Femur (tissue), 1 donor: ENCODE measurements at regions not wholly inside any gene's neighbourhood (a gene's known extent, or its start where the extent isn't known, plus 50 kb on each side); places are given as distances from the start of the nearest gene placed in this dataset.

Experiments used
- DNase-seq: peaks from one replicate; pipeline ENCODE4 v3.0.0-alpha.2; 2017

DNA sequence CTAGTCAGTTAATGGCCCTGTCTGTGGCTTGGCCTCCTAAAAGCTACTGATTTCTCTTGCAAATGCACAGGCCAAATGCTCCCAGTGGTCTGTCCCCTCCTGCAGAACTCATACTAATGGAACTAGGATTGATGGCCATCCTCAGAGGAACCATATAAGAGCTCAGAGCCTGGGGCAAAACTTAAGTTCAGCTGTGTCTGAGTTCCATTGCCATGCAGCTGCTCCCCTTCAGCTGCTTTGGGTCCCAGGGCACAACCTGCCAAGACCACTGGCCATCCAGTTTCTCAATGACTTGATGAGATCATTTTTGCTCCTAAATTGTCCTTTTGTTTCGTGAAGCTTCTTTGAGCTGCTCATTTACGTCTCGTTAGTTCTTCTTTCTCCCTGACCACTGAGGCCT is 529.5 kb upstream of the TBL1XR1 start:
- DNase-seq: no peak

DNA sequence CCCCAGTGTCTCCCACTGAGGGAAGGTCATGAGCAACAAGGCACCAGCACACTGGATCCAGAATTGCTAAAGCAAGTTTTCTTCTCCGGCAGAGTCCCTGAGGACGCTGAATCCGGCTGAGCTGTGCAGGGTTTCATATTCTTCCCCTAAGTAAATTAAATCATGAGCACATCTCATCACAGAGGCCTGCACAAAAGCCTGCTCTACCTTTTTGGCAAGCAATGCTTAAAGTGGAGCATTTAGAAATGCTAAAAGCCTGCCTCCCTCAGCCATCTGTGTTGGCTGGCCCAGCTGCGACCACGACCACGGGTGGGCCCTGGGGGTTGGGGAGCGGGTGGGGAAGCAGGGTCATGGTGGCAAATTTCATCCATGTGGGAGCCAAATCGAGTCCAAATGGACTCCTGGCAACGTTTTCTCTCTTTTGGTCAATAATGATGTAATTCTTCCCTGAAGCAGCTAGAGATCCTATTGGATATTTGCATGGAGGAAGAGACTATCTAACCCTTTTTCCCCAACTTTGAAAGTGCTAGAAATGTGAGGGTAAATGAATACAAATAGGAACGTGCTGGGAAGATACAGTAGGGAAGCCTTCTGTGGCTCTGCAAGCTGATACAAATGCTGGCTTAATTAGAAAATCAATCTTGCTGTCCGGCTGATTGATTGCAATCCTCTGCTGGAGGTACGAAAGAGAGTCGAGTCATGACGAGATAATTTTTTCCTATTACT is 532.8 kb upstream of the TBL1XR1 start:
- peak; percentile 90 for DNase-seq

DNA sequence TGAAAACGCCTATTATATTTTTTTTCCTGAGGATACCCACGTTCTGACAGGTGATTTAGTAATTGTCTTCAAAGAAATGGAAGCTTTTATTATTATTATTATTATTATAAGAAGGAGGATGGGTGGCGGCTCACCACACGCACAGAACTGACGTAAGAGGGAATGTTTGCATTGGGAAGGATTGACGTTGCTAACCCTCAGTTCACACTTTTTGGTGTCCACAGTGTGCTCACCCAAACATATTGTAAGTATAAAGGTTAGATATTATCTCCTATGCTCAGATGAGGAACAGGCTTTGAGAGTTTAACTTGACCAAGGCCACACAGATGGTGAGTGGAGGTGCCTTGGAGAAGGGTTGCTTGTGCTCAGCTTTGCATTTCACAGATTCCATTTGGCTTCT is 533.5 kb upstream of the TBL1XR1 start:
- no peak for DNase-seq

DNA sequence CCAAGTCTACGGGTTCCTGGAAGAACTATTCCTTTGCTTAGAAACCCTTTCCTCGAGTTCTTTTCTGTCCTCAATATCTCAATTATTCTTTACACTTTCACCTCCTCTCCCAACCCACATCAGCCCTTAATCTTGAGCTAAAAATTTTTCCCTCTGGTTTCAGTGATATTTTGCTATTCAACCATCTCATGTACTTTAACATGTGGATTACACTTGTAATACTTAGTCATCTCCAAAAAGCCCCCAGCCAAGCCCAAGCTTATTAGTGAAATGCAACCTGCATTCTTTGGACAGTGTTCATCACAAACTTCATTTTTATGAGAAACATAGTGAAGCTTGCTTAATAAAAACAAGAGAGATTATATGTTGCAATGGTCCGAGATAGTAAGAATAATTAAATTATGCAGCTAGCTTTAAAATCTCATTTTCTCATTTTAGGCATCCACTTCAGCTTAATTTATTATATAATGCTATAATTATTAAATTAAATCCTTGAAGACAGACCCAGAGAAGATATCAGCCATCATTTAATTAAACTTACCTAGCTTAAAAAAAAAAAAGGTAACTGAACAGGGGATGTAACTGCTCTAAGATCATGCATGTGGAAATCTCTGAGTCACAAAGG is 534.5 kb upstream of the TBL1XR1 start:
- no peak for DNase-seq

DNA sequence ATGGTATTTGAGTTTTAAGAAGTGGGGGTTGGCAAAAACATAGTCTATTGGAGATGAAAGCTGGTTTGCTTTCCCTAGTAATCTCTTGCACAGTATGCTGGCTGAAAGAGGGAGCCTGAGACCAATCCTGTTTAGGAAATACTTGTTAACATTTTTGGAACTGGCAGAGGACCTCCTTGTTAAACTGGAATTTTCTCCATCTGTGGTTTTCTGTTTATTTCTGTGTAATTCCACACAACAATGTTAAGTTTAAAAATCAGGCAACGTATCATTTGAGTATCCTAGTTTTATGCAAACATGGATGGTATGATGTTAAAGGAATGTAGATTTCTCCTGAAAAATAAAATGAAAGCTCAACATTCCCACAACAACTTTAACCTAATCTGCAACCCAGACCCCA is 536.0 kb upstream of the TBL1XR1 start:
- no peak for DNase-seq

DNA sequence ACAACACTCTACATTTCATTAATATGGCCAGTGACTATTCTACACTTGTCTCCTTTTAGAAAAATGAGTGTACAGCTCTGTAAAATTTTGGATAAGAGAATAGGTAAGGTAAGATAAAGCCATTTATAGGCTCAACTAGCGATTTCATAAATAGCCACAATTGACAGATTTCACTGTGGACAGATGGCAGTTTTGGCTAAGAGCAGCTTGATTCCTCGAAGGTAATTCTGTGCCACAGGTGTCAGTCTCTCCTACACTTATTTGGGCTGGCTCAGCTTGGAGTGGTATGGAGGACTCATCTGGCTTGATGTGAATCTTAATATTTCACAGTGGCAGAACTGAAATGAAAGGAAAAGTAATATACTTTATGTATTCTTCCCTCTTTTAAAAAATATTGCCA is 536.7 kb upstream of the TBL1XR1 start:
- no peak for DNase-seq

DNA sequence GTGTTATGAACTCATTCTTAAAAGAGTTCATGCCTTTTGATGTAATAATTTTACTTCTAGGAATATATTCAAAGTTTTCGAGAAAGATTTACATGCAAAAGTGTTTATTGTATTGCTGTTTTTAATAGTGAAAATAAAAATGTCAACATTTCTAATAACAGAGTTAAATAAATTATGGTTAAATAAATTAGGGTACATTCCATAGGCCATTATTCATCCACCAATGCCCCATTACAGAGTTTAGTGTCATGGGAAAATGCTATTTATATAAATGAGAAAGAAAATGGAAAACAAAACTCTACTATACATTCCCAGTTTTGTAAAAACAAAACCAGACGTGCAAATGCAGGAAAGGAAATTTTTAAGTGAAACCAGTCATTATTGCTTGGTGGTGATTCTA is 538.1 kb upstream of the TBL1XR1 start:
- DNase-seq: no peak

DNA sequence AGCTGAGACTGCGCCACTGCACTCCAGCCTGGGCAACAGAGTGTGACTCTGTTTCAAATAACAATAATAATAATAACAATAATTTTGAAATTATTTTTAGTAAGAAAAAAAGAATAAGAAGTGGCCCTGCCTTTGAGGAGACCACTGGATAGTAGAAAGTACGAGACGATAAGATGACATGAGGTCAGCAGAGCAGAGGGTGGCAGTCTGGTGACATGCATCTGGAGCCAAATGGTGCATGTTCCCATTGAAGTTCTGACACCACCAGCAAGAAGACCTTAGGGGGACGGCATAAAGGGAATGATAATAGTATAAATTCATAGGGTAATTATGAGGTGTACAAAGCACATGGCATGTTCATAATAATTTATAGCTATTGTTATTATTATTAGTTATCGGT is 542.2 kb upstream of the TBL1XR1 start:
- no peak for DNase-seq

DNA sequence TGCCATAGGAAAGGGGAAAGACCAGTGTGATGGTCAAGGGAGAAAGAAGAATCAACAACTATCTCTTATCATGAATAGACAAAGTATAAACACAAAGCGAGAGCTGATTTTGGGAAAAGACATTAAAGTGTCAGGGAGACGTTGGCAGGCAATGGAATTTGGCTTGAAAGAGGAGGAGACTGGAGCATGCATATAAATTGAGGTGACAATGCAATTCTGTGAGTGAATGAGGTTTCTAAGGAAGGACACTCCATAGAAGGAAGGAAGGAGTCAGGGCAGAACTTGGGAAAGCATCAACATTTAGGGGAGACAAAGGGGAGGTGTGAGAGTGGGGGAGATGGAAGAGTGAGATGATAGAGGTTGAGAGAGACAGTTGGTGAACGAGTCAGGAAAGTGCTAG is 543.0 kb upstream of the TBL1XR1 start:
- DNase-seq: no peak

DNA sequence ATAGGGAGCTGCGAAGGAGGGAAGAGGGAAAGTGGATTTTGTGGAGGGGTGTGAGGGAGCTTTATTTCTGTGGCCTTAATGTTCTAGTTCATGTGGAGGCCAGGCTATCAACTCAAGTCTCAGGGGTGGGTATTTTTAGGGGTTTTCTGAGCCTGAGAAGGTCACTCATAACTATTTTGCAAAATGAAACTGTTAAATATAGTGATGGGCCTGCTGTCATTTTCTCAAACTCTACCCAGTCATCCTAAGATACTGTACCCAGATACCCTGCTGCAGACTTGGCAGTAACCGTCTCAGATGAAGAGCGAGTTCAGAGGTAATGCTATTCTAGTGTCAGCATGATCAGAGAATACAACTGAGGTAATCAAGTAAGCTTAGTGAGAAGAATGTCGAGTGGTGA is 545.0 kb upstream of the TBL1XR1 start:
- no peak for DNase-seq

DNA sequence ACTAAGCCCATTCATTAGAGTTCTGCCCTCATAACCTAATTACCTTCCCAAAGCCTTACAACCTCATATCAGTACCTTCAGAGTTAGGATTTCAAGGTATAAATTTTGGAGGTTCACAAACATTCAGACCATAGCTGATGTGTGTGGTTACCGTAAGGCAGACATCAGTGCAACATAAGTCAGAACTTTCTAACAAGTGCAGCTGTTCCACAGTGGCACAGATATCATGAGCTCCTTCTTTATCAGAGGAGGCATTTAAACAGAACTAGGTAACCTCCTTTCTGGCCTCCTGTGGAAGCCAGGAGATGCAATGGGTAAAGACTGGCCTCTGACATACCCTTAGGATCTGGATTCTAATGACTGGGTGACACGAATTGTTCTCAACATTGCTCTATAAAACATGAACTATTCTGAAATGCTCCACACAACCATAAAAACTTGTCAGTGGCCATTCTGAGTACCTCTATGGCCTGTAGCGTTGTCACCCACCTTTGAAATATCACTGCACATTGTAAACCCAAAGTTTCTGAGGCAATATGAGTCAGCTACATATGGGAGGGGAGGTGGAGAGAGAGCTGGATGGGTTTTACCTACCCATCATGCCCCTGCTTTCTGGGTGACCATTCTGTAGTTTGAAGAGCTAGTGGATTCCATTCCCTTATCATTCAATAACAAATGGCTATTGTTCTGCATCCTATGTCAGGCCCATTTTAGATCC is 546.0 kb upstream of the TBL1XR1 start:
- no peak for DNase-seq

DNA sequence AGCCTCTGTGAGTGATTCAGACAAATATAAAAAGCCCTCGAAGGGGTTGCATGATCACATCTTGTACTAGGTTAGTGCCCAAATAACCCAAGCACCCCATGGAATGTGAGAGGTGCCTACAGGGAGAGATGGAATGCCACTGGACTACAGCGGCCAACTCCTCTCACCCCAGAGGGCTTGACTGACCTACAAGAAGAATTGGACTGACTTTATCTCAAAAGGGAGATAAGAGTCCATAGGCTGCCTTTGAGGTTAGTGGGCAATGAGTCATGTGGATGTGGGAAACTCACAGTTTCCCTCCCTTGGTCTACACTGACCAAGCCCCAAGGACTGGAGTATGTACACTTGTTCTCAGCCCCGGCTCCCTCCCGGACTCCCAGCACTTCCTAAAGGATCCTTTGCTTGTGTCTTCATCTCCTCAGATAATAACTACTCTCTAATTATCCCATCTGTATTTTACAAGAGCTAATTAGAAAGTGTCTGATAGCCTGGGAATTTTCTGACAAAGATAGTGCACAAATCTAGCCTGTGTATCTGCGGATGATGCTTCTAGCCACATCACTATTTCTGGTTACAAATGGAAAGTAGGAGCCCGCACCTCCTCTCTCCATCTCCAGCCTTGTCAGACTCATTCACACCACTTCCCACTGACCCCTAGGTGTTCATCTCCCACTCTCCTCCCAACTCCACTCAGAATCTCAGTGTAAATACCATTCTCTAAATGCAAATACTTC is 547.8 kb upstream of the TBL1XR1 start:
- DNase-seq: no peak

DNA sequence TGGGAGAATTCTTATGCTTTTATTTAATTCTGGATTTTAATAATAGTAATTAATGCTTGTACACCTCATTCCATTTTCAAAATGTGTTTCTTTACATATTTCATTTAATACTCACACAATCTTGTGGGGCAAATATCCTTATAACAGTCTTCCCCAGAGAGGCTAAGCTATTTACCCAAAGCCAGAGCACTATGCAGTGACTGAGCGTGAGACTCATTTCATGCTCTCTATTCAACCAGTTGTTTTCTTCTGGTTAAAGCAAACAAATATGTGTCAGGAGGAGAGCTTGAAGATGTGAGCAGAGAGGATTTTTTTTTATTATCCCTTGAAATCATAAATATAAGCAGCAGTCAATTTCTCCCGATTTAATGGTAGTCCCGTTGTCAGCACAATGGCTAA is 548.3 kb upstream of the TBL1XR1 start:
- DNase-seq: no peak

DNA sequence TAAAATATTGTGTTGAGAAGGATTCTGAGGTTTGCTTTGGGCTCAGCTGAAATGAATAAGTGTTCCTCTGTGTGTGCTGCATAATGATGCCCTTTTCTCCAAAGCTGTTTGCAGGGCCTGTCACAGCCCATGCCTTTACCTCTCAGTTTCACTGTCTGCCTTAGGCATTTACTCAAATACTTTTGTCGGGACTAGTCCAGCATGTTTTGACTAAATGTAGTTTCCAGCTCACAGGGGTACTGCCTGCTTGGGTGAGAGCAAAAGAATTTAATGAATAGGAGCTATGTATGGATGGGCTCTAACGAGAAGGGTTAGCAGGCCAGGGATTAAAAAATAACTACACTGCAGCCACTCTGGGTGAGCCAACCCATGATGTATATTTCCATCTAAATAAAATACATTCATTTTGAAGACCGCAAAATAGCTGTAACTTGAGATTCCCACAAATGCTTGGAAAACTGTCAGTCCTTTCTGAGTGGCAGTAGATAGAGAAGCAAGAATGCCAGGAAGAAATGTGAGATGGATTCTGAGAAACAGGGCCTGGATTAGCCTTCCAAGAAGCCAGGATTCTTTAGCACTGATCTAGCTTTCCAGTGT is 549.2 kb upstream of the TBL1XR1 start:
- peak; percentile 40 for DNase-seq

DNA sequence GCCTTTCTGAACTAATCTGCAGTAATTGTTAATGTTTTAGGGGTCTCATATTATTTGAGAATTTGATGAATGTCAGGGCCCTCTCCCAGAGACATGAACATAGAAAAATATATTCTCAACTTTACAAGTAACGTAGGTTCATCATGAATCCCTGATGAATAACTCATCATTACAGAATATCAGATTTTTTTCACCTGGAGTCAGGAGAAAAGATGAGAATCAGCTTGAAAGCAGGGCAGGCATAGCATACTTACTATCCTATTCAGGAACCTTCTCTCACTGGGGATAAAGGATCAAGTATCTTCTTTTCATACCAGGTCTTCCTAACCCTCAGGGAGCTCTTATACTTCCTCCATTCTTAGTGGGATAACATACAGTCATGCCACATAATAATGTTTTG is 552.6 kb upstream of the TBL1XR1 start:
- no peak for DNase-seq

DNA sequence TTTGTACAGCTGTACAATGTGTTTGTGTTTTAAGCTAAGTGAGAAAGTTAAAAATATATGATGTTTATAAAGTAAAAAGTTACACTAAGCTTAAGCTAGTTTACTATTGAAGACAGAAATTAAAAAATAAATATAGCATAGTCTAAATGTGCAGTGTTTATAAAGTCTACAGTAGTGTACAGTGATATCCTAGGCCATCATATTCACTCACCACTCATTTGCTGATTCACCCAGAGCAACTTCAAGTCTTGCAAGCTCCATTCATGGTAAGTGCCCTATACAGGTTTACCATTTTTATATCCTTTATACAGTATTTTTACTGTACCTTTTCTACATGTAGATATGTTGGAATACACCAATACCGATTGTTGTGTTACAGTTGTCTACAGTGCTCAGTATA is 553.2 kb upstream of the TBL1XR1 start:
- DNase-seq: no peak

DNA sequence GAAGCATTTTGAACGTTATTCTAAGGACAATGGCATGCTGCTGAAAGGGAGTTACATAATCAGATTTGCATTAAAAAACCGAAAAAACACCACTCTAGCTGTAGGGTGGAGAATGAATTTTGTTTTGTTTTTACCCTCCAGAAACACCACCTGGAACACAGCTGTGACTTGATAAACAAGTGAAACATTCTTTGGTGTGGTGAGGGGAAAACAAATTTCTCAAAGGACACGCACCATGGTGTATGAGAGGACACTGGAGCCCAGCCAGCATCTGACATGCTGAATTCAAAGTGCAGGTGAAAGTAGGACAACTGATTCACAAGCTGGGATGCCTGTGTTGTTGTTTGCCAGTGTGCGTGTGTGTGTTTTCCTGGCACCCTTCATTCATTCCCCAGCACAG is 554.5 kb upstream of the TBL1XR1 start:
- no peak for DNase-seq

DNA sequence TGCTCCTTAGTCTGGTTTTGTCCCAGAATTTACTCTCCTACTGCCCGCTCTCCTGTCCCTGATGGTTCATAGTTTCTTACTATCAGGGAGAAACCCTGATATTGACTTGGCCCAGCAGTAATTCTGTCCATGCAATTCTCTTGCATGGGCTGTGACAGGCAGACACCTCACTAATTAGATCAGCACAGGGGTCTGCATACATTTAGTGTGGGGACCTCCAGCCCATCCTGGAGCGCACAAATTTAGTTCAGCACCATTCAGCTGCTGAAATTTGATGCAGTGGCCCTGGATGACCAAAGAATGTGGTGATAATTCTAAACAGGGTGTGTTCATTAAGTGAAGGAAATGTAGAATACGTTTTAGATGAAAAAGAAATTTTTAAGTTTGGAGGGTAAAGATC is 555.5 kb upstream of the TBL1XR1 start:
- no peak for DNase-seq

DNA sequence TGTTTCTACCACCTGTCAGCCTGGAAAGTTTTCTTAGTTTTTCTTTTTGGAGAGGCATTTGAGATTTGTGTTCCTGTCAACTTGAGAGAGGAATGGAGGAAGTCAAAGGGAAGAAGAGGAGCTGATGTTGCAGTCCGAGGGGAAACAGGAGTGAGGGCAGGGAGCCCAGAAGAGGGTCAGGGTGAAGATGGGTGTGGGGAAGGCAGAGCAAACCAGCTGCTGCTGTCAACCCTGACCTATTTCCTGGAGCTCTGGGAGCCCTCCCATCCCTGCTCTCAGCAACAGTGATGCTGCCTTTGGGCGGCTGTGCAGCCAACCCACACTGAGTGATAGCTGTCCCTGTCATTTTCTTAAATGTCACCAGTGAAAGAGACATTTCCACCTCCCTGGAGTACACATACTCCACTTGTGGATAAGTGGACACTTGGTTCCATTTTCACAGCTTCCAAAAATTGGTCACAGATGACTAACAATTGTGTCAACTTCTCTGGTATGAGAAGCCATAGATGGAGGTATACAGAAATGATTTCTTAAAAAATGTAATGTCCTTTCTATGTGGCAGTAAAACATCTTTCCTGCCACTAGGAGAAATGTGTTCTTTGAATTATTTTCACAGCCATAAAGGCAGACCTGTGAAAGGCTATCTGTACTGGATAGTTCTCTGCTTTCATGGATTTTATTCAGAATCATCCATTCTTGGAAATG is 556.3 kb upstream of the TBL1XR1 start:
- peak; percentile 70 for DNase-seq

DNA sequence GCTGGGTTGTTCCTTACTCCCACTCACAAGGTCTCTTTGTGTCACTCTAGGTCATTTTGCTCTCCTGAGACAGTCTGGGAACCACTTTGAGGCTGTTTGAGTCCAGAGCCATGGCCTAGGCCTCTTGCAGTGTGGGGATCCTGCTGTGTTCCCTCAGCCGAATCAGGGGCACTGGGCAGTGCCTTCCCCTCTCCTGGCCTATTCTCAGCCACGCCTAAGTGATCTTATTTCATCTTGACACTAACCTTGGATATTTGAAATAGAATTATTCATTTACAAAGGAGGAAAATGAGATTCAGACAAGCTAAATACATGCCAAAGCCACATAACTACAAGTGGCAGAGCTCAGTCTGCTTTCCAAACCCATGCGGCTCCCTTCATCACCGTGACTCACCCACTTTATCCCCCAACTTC is 557.2 kb upstream of the TBL1XR1 start:
- no peak for DNase-seq

DNA sequence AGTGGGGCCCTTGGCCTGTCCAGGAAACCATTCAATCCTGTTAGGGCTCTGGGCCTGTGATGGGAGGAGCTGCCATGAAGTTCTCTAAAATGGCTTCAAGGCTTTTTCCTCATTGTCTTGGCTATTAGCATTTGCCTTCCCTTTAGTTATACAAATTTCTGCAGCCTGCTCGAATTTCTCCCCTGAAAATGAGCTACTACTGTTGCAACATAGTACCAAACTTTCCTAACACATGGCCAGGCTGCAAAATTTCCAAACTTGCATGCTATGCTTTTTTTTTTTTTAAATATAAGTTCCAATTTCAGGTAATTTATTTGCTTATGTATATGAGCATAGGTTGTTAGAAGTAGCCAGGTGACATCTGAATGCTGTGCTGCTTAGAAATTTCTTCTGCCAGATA is 560.8 kb upstream of the TBL1XR1 start:
- DNase-seq: no peak

DNA sequence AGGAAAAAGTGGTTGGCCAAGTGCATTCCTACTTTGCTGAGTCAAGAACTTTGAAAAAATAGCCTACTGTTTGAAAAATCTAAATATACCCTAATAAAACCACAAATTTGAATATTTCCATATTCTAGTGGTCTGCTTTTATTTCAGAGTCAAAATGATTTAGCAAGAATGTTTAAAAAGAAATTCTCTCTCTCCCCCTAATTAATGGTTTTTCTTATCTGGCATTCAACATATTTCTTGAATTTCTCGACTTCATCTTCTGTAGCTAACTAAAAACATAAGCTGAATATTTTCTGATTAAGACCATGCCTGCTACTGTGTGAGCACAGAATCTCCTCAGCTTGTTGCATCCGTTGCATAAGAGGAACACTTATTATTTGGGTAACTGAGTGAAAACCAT is 563.5 kb upstream of the TBL1XR1 start:
- no peak for DNase-seq
